ENCODE measurements at regions not wholly inside any gene's neighbourhood (a gene's known extent, or its start where the extent isn't known, plus 50 kb on each side); places are given as distances from the start of the nearest gene placed in this dataset.

DNA sequence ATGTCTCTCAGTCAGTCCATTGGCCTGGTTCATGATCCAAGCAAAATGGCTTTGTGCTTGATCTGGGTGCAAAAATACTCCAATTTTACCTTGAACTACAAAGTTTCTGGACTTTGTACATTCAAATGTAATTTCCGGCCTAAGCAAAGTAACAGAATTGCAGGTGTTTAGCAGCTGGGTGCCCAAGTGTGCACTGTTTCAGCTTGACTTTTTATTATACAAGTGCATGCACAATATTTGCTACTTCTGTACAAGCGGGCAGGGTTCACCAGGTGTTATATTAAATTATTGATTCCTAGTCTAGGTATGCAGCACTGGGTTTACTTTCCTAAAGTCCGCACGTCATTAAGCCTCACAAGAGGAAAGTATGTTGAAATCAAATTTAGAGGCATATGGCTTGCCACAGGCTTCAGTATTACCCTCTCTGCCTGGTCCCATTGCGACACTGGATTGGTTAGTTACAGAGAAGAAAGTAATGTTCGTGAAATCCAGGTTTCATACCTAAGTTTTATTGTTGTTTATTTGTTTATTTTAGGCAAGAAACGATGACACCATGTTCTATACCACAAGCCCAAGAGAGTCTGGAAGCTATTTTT is 376.9 kb upstream of the CTSO start:
- no peak for TF ChIP-seq POLR2A (IDR thresholded peaks at IDR 0.05)
- TF ChIP-seq CTCF (IDR thresholded peaks at IDR 0.05): no peak
- no peaks in the 10 kb centered on the region for H3K4me1 ChIP-seq
- no peaks in the 10 kb centered on the region for H3K9me3 ChIP-seq
- WGBS, 2 donors: 62 to 69% methylated on average over 7 of the region's 7 CpGs
- no peak for DNase-seq
- intact Hi-C loops (cut with DNase I): no loop called here
- no peaks in the 10 kb centered on the region for H3K27me3 ChIP-seq
- no peaks in the 10 kb centered on the region for H3K36me3 ChIP-seq
- H3K27ac ChIP-seq: no peak overlapping the region
- H3K4me3 ChIP-seq: no peak overlapping the region

GRCh38 chr4:156329779-156330178 is 376.1 kb upstream of the CTSO start:
- 24 to 27% methylated on average over 1 of the region's 1 CpG for WGBS, 2 donors
- intact Hi-C loops (cut with DNase I): no loop called here
- no peaks in the 10 kb centered on the region for H3K27me3 ChIP-seq
- no peak overlapping the region for H3K4me3 ChIP-seq
- H3K27ac ChIP-seq: no peak overlapping the region
- DNase-seq: no peak
- H3K4me1 ChIP-seq: no peaks in the 10 kb centered on the region
- H3K36me3 ChIP-seq: no peaks in the 10 kb centered on the region
- no peaks in the 10 kb centered on the region for H3K9me3 ChIP-seq
- TF ChIP-seq POLR2A (IDR thresholded peaks at IDR 0.05) (no peak), CTCF (IDR thresholded peaks at IDR 0.05) (no peak)

- no peak for TF ChIP-seq POLR2A (IDR thresholded peaks at IDR 0.05)
- TF ChIP-seq CTCF (IDR thresholded peaks at IDR 0.05): no peak
- intact Hi-C loops (cut with DNase I): no loop called here
- DNase-seq: no peak
- no peak overlapping the region for H3K27ac ChIP-seq
- H3K4me1 ChIP-seq: no peaks in the 10 kb centered on the region
- no peaks in the 10 kb centered on the region for H3K27me3 ChIP-seq
- 70 to 79% methylated on average over 3 of the region's 3 CpGs for WGBS, 2 donors
- H3K36me3 ChIP-seq: no peaks in the 10 kb centered on the region
- no peak overlapping the region for H3K4me3 ChIP-seq
- H3K9me3 ChIP-seq: no peaks in the 10 kb centered on the region
These were observed 375.2 kb upstream of the CTSO start for GRCh38 chr4:156328882-156329281.

DNA sequence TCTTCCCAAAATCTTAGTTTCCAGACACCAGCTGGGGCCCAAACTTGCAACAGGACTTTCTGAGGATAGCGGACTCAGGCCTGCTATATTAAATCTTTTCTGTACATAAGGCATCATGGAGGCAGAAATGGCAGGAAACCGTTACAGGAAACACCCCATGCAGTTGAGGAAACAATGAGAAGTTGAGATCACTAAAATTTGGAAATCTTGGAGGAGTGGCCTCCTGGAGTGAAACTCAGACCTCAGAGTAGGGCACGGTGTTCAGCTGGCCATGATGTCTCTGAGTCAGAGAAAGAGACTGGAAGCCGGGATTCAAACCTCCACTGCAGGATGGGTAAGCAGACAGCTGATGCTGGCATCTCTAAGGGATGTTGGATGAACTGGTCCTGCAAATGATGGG is 372.6 kb upstream of the CTSO start:
- H3K27me3 ChIP-seq: no peaks in the 10 kb centered on the region
- TF ChIP-seq CTCF (IDR thresholded peaks at IDR 0.05): no peak
- TF ChIP-seq POLR2A (IDR thresholded peaks at IDR 0.05): no peak
- DNase-seq: no peak
- H3K36me3 ChIP-seq: no peaks in the 10 kb centered on the region
- H3K4me3 ChIP-seq: no peak overlapping the region
- intact Hi-C loops (cut with DNase I): no loop called here
- no peaks in the 10 kb centered on the region for H3K9me3 ChIP-seq
- H3K4me1 ChIP-seq: no peaks in the 10 kb centered on the region
- WGBS, 2 donors: 79 to 85% methylated on average over 4 of the region's 4 CpGs
- no peak overlapping the region for H3K27ac ChIP-seq

GRCh38 chr4:156322592-156322991 is 368.9 kb upstream of the CTSO start:
- Histone ChIP-seq H3K36me3 (no peaks in the 10 kb centered on the region), H3K9me3 (no peaks in the 10 kb centered on the region), H3K4me3 (no peak overlapping the region), H3K4me1 (no peaks in the 10 kb centered on the region), H3K27me3 (no peaks in the 10 kb centered on the region), H3K27ac (no peak overlapping the region)
- intact Hi-C loops (cut with DNase I): no loop called here
- DNase-seq: no peak
- TF ChIP-seq POLR2A (IDR thresholded peaks at IDR 0.05) (no peak), CTCF (IDR thresholded peaks at IDR 0.05) (no peak)

Measured in esophagus squamous epithelium (tissue), 5 donors.